GM19455 (cell line): ENCODE measurements at regions not wholly inside any gene's neighbourhood (a gene's known extent, or its start where the extent isn't known, plus 50 kb on each side); places are given as distances from the start of the nearest gene placed in this dataset.

Experiments
- ATAC-seq: cut with Tn5 transposase; IDR thresholded peaks from one replicate; pipeline ENCODE4 v1.9.1; 2021; ENCODE audit not compliant: unreplicated experiment

- ATAC-seq, result no peak
Observed at GRCh38 chr17:77001487-77001886, 133.3 kb downstream of the MGAT5B start.

- ATAC-seq, result no peak
Observed at GRCh38 chr17:77002103-77003045, 134.2 kb downstream of the MGAT5B start.

GRCh38 chr17:77003699-77004098 lies 135.5 kb downstream of the MGAT5B start:
- ATAC-seq, result no peak

GRCh38 chr17:77006971-77007649 lies 133.7 kb upstream of the SEC14L1 start:
- ATAC-seq, result no peak

GRCh38 chr17:77009877-77010276 lies 130.9 kb upstream of the SEC14L1 start:
- no peak for ATAC-seq

GRCh38 chr17:77010667-77011066 lies 130.1 kb upstream of the SEC14L1 start:
- no peak for ATAC-seq

- no peak for ATAC-seq
Observed at GRCh38 chr17:77011173-77012011, 129.4 kb upstream of the SEC14L1 start.

GRCh38 chr17:77018504-77018903 lies 122.3 kb upstream of the SEC14L1 start:
- no peak for ATAC-seq

- no peak for ATAC-seq
Observed at GRCh38 chr17:77019893-77020379, 120.8 kb upstream of the SEC14L1 start.

- no peak for ATAC-seq
Observed at GRCh38 chr17:77020973-77021372, 119.8 kb upstream of the SEC14L1 start.

GRCh38 chr17:77022766-77023165 lies 118.0 kb upstream of the SEC14L1 start:
- ATAC-seq, result no peak

- no peak for ATAC-seq
Observed at GRCh38 chr17:77025781-77026180, 115.0 kb upstream of the SEC14L1 start.

- ATAC-seq, result no peak
Observed at GRCh38 chr17:77027271-77027889, 113.4 kb upstream of the SEC14L1 start.

GRCh38 chr17:77028900-77029299 lies 111.9 kb upstream of the SEC14L1 start:
- no peak for ATAC-seq

- ATAC-seq, result no peak
Observed at GRCh38 chr17:77032929-77033328, 107.8 kb upstream of the SEC14L1 start.

- ATAC-seq, result no peak
Observed at GRCh38 chr17:77033892-77034404, 106.8 kb upstream of the SEC14L1 start.

- no peak for ATAC-seq
Observed at GRCh38 chr17:77034677-77035424, 105.9 kb upstream of the SEC14L1 start.

- no peak for ATAC-seq
Observed at GRCh38 chr17:77035526-77035925, 105.2 kb upstream of the SEC14L1 start.

- no peak for ATAC-seq
Observed at GRCh38 chr17:77036136-77036840, 104.5 kb upstream of the SEC14L1 start.
